ENCODE measurements at regions not wholly inside any gene's neighbourhood (a gene's known extent, or its start where the extent isn't known, plus 50 kb on each side); places are given as distances from the start of the nearest gene placed in this dataset.
"Not testable (repeated sequence)": the region's sequence is repeated elsewhere in the genome, so short reads cannot be mapped to it uniquely, and the experiment has no call there.

GRCh38 chr12:20003252-20003651, 365.1 kb upstream of the PDE3A start:
- H3K9me3 Mint-ChIP-seq: peaks cover 2% of the 10 kb centered on the region
- Histone ChIP-seq H3K36me3 (ENCODE audit: insufficient read depth, low read length) (no peaks in the 10 kb centered on the region), H3K4me3 (ENCODE audit: low read length) (no peak overlapping the region), H3K27ac (ENCODE audit: low read depth in 1 of 2, low read length in 2 of 2) (no peak overlapping the region), H3K9me3 (ENCODE audit: control insufficient read depth in 1 of 2, insufficient read depth in 1 of 2, low read length in 2 of 2) (peaks cover 0 to 4% of the 10 kb centered on the region in 2 experiments), H3K27me3 (ENCODE audit: control insufficient read depth in 1 of 2, insufficient read depth in 2 of 2, low read length in 2 of 2) (no peaks in the 10 kb centered on the region), H3K4me1 (ENCODE audit: insufficient read depth, low read length) (no peaks in the 10 kb centered on the region)
- ATAC-seq (ENCODE audit: poor library complexity): no peak
- no peak for TF ChIP-seq CTCF (IDR thresholded peaks at IDR 0.05)
- no peaks in the 10 kb centered on the region for H3K27me3 Mint-ChIP-seq
- intact Hi-C loops (cut with DNase I, micrococcal nuclease): no loop called here
- no peaks in the 10 kb centered on the region for H3K36me3 Mint-ChIP-seq (ENCODE audit: low read depth)
- H3K4me3 Mint-ChIP-seq: no peak overlapping the region
- ChIA-PET POLR2A (no interaction called here), CTCF (no interaction called here)
- H3K4me1 Mint-ChIP-seq (ENCODE audit: low read depth): no peaks in the 10 kb centered on the region
- DNase-seq: no peak
- H3K27ac Mint-ChIP-seq: no peak overlapping the region

- Mint-ChIP-seq H3K27ac (no peak overlapping the region), H3K4me1 (ENCODE audit: low read depth) (no peaks in the 10 kb centered on the region), H3K36me3 (ENCODE audit: low read depth) (no peaks in the 10 kb centered on the region), H3K4me3 (no peak overlapping the region), H3K9me3 (peaks cover 2% of the 10 kb centered on the region), H3K27me3 (no peaks in the 10 kb centered on the region)
- ChIA-PET CTCF (no interaction called here), POLR2A (no interaction called here)
- H3K9me3 ChIP-seq (ENCODE audit: control insufficient read depth in 1 of 2, insufficient read depth in 1 of 2, low read length in 2 of 2): peaks cover 0 to 7% of the 10 kb centered on the region in 2 experiments
- no peak overlapping the region for H3K27ac ChIP-seq (ENCODE audit: low read depth in 1 of 2, low read length in 2 of 2)
- H3K36me3 ChIP-seq (ENCODE audit: insufficient read depth, low read length): no peaks in the 10 kb centered on the region
- H3K4me3 ChIP-seq (ENCODE audit: low read length): no peak overlapping the region
- DNase-seq: no peak
- no peak for TF ChIP-seq CTCF (IDR thresholded peaks at IDR 0.05)
- intact Hi-C loops (cut with DNase I, micrococcal nuclease): no loop called here
- H3K27me3 ChIP-seq (ENCODE audit: control insufficient read depth in 1 of 2, insufficient read depth in 2 of 2, low read length in 2 of 2): no peaks in the 10 kb centered on the region
- no peak for ATAC-seq (ENCODE audit: poor library complexity)
- H3K4me1 ChIP-seq (ENCODE audit: insufficient read depth, low read length): no peaks in the 10 kb centered on the region
These were observed 363.4 kb upstream of the PDE3A start for GRCh38 chr12:20004952-20005351.

- POLR2A ChIA-PET: no interaction called here
- Histone ChIP-seq H3K9me3 (ENCODE audit: control insufficient read depth in 1 of 2, insufficient read depth in 1 of 2, low read length in 2 of 2) (peaks cover 0 to 7% of the 10 kb centered on the region in 2 experiments), H3K27me3 (ENCODE audit: control insufficient read depth in 1 of 2, insufficient read depth in 2 of 2, low read length in 2 of 2) (no peaks in the 10 kb centered on the region), H3K27ac (ENCODE audit: low read depth in 1 of 2, low read length in 2 of 2) (no peak overlapping the region), H3K36me3 (ENCODE audit: insufficient read depth, low read length) (no peaks in the 10 kb centered on the region), H3K4me3 (ENCODE audit: low read length) (no peak overlapping the region), H3K4me1 (ENCODE audit: insufficient read depth, low read length) (no peaks in the 10 kb centered on the region)
- no peaks in the 10 kb centered on the region for H3K27me3 Mint-ChIP-seq
- DNase-seq (no peak), ATAC-seq (ENCODE audit: poor library complexity) (no peak)
- intact Hi-C loops (cut with DNase I, micrococcal nuclease): no loop called here
- TF ChIP-seq CTCF (IDR thresholded peaks at IDR 0.05): no peak
- H3K4me3 Mint-ChIP-seq: no peak overlapping the region
- H3K36me3 Mint-ChIP-seq (ENCODE audit: low read depth): no peaks in the 10 kb centered on the region
- H3K27ac Mint-ChIP-seq: no peak overlapping the region
- H3K4me1 Mint-ChIP-seq (ENCODE audit: low read depth): no peaks in the 10 kb centered on the region
- H3K9me3 Mint-ChIP-seq: peaks cover 6% of the 10 kb centered on the region
- CTCF ChIA-PET: no interaction called here
These were observed 361.2 kb upstream of the PDE3A start for GRCh38 chr12:20006871-20007730.

- H3K4me1 ChIP-seq (ENCODE audit: insufficient read depth, low read length); H3K36me3 Mint-ChIP-seq (ENCODE audit: low read depth); H3K36me3 ChIP-seq (ENCODE audit: insufficient read depth, low read length); H3K27ac ChIP-seq (ENCODE audit: low read depth in 1 of 2, low read length in 2 of 2); H3K9me3 Mint-ChIP-seq; DNase-seq; POLR2A ChIA-PET; H3K9me3 ChIP-seq (ENCODE audit: control insufficient read depth in 1 of 2, insufficient read depth in 1 of 2, low read length in 2 of 2); H3K4me1 Mint-ChIP-seq (ENCODE audit: low read depth); H3K27me3 ChIP-seq (ENCODE audit: control insufficient read depth in 1 of 2, insufficient read depth in 2 of 2, low read length in 2 of 2); H3K4me3 Mint-ChIP-seq; H3K4me3 ChIP-seq (ENCODE audit: low read length); H3K27ac Mint-ChIP-seq; intact Hi-C loops (cut with DNase I, micrococcal nuclease); H3K27me3 Mint-ChIP-seq; CTCF ChIA-PET; ATAC-seq (ENCODE audit: poor library complexity): not testable (repeated sequence)
These were observed 358.4 kb upstream of the PDE3A start for GRCh38 chr12:20009965-20010364.

Measured in CD4-positive, alpha-beta T cell (primary cell).